Fibroblast of mammary gland (primary cell): ENCODE measurements at regions not wholly inside any gene's neighbourhood (a gene's known extent, or its start where the extent isn't known, plus 50 kb on each side); places are given as distances from the start of the nearest gene placed in this dataset.

Experiments
- DNase-seq: peaks from one replicate; pipeline ENCODE4 v3.0.0-alpha.2; 2010; ENCODE audit warnings: low read depth
- H3K4me3 ChIP-seq: 2 replicates; pipeline ENCODE4 v1.5.1; 2011; ENCODE audit warnings: low read depth, mild to moderate bottlenecking, low read length, moderate library complexity; ENCODE audit not compliant: control insufficient read depth
- TF ChIP-seq, protein P1 (sequence below): conservative IDR thresholded peaks from 2 replicates; pipeline ENCODE4 v1.5.1; 2011; ENCODE audit warnings: low read depth, low read length, inconsistent platforms; ENCODE audit not compliant: control insufficient read depth, insufficient read depth

DNA sequence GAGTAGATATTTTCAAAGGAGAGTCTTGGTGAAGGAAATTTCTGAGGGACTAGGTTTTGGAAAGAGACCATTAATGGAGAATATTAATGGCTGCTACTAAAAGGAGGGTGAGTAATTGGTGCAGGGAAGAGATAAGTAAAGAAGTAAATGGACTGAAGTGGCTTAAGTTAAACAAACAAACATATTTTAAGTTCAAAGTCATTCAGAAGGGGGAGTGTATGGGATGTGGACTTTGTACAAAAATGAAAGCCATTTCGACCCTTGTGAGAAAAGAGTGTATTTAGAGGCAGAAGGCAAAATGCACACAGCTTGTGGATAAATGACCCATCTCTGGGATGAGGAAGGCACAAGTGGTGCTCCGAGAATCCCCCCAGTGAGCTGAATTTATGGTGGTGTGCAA lies 171.7 kb downstream of the BACH1 start:
- TF ChIP-seq, protein P1, sequence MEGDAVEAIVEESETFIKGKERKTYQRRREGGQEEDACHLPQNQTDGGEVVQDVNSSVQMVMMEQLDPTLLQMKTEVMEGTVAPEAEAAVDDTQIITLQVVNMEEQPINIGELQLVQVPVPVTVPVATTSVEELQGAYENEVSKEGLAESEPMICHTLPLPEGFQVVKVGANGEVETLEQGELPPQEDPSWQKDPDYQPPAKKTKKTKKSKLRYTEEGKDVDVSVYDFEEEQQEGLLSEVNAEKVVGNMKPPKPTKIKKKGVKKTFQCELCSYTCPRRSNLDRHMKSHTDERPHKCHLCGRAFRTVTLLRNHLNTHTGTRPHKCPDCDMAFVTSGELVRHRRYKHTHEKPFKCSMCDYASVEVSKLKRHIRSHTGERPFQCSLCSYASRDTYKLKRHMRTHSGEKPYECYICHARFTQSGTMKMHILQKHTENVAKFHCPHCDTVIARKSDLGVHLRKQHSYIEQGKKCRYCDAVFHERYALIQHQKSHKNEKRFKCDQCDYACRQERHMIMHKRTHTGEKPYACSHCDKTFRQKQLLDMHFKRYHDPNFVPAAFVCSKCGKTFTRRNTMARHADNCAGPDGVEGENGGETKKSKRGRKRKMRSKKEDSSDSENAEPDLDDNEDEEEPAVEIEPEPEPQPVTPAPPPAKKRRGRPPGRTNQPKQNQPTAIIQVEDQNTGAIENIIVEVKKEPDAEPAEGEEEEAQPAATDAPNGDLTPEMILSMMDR: no peak
- H3K4me3 ChIP-seq: no peak overlapping the region
- DNase-seq: no peak

DNA sequence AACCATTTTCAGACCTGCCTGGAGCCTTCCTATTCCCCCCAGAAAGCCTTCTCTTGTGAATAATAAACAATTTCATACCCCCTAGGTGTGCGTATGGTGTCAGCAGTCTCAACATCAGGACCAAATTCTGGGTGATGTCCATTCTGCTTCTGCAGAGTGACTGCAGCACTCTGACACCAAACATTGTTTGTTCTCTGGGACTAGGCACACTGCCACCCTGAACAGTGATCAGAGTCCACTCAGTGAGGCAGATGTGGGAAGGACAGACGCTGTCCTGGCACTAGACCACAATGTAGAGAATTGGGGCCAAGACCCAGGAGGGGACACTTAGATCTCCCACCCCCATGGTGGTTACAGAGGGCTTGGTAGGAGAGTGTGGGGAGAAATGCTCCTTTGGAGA lies 175.1 kb downstream of the BACH1 start:
- TF ChIP-seq, protein P1: no peak
- H3K4me3 ChIP-seq: no peak overlapping the region
- no peak for DNase-seq

DNA sequence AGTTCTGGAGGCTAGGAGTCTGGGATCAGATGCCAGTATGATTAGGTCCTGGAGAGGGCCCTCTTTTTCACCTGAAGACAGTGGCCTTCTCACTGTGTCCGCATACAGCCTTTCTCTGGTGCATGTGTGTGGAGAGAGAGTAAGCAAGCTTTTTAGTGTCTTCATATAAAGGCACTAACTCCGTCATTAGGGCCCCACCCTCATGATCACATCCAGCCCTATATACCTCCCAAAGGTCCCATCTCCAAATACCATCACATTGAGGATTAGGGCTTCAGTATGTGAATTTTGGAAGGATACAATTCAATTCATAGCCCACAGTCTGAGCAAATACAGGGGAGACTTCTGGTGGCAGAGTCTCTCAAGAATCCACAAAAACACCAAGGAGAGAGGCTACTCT lies 176.6 kb downstream of the BACH1 start:
- no peak overlapping the region for H3K4me3 ChIP-seq
- no peak for DNase-seq
- TF ChIP-seq, protein P1: no peak

DNA sequence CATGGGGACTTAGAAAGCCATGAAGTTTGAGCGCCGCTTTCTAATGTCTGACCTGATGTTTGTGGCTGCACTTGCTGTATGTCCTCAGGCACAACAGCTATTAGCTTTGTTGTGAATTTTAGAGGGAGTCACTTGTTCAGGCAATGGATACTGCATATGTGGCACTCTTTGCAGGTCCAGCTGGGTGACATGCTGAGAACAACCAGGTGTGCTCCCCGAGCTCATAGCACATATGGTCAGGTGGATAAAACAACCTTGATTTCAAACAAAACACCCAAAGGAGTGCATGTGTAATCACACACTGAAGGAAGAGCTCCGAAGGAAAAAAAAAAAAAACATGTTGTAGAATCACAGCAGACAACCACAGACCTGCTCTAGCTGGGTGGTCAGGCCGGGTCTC lies 178.6 kb downstream of the BACH1 start:
- no peak for DNase-seq
- TF ChIP-seq, protein P1: no peak
- H3K4me3 ChIP-seq: no peak overlapping the region

DNA sequence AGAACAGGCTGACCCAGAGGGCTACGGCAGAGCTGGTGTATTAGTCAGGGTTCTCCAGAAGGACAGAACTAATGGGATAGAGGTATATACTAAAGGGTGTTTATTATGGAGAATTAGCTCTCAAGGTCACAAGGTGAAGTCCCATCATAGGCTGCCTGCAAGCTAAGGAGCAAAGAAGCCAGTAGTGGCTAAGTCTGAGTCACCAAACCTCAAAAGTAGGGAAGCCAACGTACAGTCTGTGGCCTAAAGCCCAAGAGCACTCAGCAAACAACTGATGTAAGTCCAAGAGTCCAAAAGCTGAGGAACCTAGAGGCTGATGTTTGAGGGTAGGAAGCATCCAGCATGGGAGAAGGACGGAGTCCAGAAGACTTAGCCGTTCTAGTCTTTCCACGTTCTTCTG lies 179.2 kb downstream of the BACH1 start:
- DNase-seq: peak; percentile 86
- H3K4me3 ChIP-seq: no peak overlapping the region
- TF ChIP-seq, protein P1: no peak

DNA sequence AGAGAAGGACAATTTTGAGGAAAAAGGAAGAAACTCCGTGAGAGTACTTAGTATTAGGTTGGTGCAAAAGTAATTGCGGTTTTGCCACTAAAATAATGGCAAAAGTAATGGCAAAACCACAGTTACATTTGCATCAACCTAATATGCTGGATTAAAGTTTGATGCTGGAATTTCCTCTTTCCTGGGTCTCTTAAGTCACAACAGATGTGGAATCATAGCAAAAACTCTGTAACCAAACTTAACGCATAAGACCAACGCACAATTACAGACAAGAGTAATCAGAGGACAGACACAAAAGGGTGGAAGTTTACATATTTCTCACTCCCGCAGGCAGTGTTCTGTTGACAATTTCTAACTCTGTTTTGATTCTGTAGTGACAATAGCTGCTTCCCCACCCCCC lies 182.4 kb downstream of the BACH1 start:
- H3K4me3 ChIP-seq: no peak overlapping the region
- TF ChIP-seq, protein P1: no peak
- no peak for DNase-seq

DNA sequence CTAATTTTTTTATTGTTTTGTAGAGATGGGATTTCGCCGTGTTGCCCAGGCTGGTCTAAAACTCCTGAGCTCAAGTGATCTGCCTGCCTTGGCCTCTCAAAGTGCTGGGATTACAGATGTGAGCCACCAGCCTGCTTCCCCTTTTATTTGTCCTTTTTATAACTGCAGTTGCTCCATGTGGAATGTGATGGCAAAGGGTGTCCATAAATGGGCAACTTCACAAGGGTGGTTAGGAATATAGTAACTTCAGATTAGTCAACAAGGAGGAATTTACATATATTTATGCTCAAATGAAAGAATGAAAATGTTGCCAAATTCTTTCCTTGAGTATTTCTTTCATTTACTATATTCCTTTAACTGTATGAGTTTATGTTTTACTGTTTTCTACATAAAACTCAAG lies 182.9 kb downstream of the BACH1 start:
- H3K4me3 ChIP-seq: no peak overlapping the region
- TF ChIP-seq, protein P1: no peak
- DNase-seq: peak; percentile 19
